NCI-H2227 (cell line): ENCODE measurements at regions not wholly inside any gene's neighbourhood (a gene's known extent, or its start where the extent isn't known, plus 50 kb on each side); places are given as distances from the start of the nearest gene placed in this dataset.
"Not testable (repeated sequence)": the region's sequence is repeated elsewhere in the genome, so short reads cannot be mapped to it uniquely, and the experiment has no call there.

Experiments used
- DNase-seq: peaks from one replicate; lab custom pipeline; 2025; ENCODE audit not compliant: unreplicated experiment; lab: John Stamatoyannopoulos, UW

DNA sequence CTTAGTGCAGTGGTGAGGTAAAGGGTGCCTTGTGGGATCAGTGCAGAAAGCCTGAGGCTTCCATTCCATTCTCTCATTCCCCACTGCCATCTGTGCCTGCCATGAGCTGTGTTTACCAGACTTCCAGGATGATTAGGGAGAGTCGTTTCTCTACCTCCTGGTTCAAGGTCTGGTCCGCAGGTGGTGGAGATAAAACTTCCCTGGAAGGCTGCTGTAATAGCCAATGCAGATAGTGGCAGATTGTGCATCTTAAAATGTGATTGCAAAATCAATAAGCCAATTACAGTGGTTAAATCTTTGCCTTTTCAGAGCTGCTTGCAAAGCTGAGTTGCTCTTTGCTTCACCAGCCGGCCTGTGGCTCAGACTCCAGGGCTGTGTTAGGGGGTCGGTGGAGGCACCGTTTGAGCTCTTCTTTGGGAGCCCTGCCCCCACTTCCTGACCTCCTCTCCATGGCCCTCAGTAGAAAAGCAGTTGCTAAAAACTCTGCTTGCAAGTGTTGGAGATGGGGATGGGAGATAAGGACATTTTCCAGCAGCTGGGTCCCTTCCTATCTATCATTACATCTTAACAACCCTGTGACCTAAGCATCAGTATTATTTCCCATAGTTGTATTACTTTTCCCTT, 95.2 kb upstream of the HS6ST1 start:
- peak; percentile 86 for DNase-seq

DNA sequence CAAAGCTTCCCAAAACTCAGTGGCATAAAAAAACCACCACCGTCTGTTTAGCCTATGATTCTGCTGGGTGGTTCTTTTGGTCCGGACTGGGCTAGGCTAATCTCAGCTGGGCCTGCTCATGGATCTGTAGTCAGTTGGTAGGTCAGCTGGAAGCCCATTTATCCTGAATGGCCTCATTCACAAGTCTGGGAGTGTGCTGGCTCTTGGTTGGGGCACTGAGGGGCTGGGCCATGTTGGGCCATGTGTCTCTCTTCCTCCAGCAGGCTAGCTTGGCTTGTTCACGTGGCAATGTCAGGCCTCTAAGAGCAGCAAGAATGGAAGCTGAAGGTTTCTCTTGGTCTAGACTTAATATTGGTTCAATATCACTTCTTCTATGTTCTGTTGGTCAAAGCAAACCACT, 95.7 kb upstream of the HS6ST1 start:
- no peak for DNase-seq

- DNase-seq: no peak
Observed at GRCh38 chr2:128414946-128415778, 96.5 kb upstream of the HS6ST1 start.

DNA sequence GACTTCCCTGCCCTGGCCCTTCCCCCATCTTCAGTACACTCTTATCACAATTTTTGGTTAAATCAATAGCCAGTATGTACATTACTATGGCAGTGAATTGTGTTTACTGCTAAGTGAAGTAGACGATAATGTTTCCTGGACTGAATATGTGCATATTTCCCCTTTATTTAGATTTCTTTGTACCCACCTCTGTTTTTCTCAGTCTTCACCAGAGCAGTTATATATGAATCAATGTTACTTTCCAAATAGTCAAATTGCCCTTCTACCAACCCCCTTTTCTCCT, 97.1 kb upstream of the HS6ST1 start:
- DNase-seq: no peak

DNA sequence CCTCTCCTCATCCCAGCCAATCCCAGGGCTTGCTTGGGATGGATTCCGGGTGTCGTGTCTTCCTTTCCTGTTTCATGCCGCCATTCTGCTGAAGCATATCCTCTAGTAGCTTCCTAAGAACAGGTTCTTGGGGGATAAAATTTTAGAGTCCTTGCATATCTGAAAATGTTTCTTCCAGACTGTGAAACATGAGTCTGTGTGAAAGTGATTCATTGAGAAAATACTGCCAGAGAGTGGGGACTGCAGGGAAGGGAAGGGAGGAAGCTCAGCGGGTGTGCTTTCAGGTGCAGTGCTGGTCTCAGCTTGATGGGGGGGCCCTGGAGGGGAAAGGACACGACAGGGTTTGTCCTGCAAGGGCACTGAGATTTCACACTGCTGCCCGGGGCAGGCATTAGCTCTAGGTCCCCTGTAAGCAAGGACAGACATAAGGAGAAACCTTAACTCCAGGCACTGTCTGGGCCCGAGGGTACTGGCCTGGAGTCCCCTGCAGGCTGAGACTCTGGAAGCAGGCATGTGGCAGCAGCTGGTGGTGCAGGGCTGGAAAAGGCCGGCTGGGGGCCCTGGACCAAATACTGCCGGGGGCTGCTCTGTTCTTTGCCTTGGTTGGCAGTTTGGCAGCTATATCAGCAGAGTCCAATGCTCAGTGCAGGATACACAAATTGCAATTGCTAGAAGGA, 97.6 kb upstream of the HS6ST1 start:
- DNase-seq: no peak

GRCh38 chr2:128416806-128417205, 98.1 kb upstream of the HS6ST1 start:
- no peak for DNase-seq

DNA sequence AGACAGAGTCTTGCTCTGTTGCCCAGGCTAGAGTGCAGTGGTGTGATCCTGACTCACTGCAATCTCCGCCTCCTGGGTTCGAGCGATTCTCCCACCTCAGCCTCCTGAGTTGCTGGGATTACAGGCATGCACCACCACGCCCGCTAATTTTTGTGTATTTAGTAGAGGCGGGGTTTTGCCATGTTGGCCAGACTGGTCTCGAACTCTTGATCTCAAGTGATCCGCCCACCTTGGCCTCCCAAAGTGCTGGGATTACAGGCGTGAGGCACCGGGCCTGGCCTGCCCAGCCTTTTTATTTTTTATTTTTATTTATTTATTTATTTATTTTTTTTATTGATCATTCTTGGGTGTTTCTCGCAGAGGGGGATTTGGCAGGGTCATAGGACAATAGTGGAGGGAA, 98.6 kb upstream of the HS6ST1 start:
- DNase-seq: not testable (repeated sequence)

GRCh38 chr2:128420131-128420530, 101.5 kb upstream of the HS6ST1 start:
- DNase-seq: no peak

DNA sequence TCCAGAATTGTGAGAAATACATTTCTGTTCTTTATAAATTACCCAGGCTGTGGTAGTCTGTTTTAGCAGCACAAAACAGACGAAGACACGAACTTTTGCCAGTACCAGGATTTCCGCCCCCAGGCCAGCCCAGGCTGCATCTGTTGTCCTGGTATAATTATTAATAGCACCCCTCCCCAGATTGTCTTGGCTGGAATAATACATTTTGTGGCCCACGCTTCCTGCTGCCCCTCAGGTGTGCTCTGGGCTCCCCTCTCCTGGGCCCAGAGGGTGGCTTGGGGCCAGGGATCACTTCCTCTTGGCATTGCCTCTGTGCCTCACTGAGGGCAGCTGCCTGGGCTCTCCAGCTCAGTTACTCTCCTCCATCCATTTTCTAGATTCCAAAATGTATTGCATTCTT, 102.1 kb upstream of the HS6ST1 start:
- DNase-seq: no peak

DNA sequence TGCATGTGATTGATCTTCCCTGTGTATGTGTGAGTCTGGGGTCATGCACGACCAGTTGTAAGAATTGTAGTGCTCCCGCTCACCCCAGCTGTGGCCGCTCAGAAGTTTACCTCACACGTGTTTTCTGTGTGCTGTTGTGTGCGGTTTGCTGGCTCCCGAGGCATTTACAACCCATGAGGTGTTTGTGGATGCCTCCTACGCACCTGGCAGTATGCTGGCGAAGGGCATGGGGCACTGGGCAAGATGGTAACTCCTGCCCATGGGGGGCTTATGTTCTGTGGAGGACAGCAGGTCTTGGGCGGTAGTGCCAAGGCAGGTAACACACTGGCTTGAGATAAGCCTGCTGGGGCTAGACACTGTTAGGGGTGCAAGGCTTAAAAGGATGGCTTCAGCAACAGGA, 102.6 kb upstream of the HS6ST1 start:
- DNase-seq: no peak

GRCh38 chr2:128421861-128422311, 103.2 kb upstream of the HS6ST1 start:
- no peak for DNase-seq

DNA sequence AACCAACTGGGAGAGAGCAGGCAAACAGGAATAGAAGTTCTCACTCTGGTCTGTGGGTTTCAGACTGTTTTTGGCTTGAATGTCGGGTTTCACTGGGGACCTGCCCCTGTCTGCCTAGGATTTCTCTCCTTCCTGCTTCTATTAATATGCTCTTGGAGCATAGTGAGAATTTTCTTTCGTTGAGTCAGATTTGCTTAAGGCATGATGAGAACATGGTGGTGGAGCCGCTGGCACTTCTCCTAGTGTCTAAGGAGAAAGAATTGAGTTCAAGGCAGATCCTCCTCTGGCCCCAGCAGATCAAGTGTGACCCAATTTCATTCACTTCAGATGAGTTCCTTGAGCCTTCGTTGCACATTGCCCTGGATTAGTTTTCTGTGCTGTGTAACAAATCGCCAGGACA, 103.9 kb upstream of the HS6ST1 start:
- DNase-seq: no peak

GRCh38 chr2:128423788-128424165, 105.1 kb upstream of the HS6ST1 start:
- no peak for DNase-seq

- DNase-seq: no peak
Observed at GRCh38 chr2:128424406-128425171, 105.9 kb upstream of the HS6ST1 start.

DNA sequence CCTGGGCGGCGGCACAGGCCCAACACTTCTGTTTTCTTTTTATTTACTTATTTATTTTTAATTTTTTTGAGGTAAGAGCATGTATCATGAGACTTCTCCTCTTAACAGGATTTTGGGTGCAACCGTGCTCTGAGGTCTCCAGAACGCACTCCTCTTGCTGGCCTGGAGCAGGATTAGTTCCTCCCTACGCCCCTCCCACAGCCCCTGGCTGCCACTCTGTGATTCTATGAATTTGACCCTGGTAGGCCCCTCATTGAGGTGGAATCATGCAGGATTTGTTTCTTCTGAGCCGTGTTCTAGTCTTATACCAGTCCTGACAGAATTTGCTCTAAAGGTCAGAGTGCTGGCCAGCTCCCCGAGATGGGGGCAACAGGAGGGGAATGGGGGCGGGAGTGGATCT, 106.5 kb upstream of the HS6ST1 start:
- DNase-seq: no peak

DNA sequence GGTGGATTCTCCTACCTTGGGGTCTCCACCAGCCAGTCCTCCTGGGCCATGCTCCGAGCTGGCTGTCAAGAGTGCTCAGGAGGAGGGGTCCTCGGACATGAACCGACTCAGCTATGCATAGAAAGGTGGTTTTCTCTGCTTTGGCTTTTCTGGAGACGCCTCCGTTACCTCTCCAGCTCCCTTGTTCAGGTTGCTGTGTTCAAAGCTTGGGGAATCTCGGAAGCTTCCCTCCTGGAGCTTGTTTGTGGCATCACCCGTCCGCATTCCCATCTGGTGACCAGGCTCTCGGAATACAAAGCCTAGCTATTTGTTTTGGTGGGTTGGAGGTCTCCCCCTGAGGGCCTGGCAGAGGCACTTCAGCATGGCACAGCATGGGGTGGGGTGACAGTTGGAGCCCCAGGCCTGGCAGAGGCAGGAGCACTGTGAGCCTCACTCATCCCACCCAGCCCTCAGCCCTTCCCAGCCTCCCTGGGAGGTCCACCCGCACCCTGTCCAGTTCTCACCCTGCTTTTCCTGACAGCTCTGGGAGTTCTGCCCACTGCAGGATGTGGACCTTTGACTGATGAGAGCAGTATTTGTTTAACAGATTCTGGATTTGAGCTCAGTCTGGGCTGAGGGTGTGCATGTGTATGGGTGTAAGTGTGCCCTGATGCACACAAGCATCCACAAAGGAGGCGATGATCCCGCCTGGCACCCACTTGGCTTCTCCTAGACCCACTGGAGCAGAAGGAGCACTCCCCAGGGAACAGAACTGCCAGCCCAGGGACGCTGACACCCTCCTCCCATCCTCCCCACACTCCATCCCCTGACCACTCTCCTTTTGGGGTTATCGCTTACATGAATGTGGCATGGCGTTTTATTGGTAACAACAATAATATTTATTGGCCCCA, 107.3 kb upstream of the HS6ST1 start:
- no peak for DNase-seq

GRCh38 chr2:128427413-128427755, 108.7 kb upstream of the HS6ST1 start:
- DNase-seq: no peak

DNA sequence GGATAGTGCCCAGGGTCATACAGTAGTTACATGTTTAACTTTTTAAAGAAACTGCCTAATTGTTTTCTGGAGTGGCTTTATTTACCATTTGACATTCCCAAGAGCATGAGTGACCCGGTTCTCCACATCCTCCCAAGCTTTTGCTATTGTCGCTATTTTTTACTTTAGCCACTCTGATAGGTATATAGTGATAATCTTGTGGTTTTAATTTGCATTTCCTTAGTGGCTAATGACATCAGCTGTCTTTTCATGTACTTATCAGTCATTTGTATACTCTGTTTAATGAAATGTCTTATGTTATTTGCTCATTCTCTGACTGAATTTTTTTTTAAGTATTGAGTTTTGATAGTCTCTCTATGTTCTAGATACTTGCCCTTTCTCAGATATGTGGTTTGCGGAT, 109.7 kb upstream of the HS6ST1 start:
- DNase-seq: no peak

GRCh38 chr2:128432423-128432822, 113.8 kb upstream of the HS6ST1 start:
- DNase-seq: no peak

GRCh38 chr2:128433911-128434550, 115.4 kb upstream of the HS6ST1 start:
- no peak for DNase-seq
